Panc1 (cell line): ENCODE measurements at regions not wholly inside any gene's neighbourhood (a gene's known extent, or its start where the extent isn't known, plus 50 kb on each side); places are given as distances from the start of the nearest gene placed in this dataset.

ENCODE experiments used
- CTCF ChIP-seq: fragments of 450-650 bp; IDR thresholded peaks from 2 replicates; pipeline ENCODE4 v1.5.1; 2017; ENCODE audit warnings: mild to moderate bottlenecking
- POLR2AphosphoS5 ChIP-seq: IDR thresholded peaks from 2 replicates; pipeline ENCODE4 v1.6.1; 2012; ENCODE audit warnings: mild to moderate bottlenecking, low read depth, low read length, moderate library complexity
- SIN3A ChIP-seq: IDR thresholded peaks from 2 replicates; pipeline ENCODE4 v1.6.1; 2012; ENCODE audit warnings: low read depth, mild to moderate bottlenecking, low read length, moderate library complexity, borderline replicate concordance; ENCODE audit not compliant: insufficient read depth
- TF ChIP-seq, protein P1 (sequence below), 2 experiments: IDR thresholded peaks; 2 replicates each; pipeline ENCODE4 v1.6.1; 2011 to 2012; ENCODE audit warnings: low read depth in 2 of 2, control low read depth in 1 of 2, low read length in 1 of 2, mild to moderate bottlenecking in 1 of 2, moderate library complexity in 1 of 2; ENCODE audit not compliant: insufficient read depth in 1 of 2

- TF ChIP-seq CTCF = no peak
- TF ChIP-seq POLR2AphosphoS5 = no peak
- no peak for TF ChIP-seq SIN3A
- TF ChIP-seq, protein P1, sequence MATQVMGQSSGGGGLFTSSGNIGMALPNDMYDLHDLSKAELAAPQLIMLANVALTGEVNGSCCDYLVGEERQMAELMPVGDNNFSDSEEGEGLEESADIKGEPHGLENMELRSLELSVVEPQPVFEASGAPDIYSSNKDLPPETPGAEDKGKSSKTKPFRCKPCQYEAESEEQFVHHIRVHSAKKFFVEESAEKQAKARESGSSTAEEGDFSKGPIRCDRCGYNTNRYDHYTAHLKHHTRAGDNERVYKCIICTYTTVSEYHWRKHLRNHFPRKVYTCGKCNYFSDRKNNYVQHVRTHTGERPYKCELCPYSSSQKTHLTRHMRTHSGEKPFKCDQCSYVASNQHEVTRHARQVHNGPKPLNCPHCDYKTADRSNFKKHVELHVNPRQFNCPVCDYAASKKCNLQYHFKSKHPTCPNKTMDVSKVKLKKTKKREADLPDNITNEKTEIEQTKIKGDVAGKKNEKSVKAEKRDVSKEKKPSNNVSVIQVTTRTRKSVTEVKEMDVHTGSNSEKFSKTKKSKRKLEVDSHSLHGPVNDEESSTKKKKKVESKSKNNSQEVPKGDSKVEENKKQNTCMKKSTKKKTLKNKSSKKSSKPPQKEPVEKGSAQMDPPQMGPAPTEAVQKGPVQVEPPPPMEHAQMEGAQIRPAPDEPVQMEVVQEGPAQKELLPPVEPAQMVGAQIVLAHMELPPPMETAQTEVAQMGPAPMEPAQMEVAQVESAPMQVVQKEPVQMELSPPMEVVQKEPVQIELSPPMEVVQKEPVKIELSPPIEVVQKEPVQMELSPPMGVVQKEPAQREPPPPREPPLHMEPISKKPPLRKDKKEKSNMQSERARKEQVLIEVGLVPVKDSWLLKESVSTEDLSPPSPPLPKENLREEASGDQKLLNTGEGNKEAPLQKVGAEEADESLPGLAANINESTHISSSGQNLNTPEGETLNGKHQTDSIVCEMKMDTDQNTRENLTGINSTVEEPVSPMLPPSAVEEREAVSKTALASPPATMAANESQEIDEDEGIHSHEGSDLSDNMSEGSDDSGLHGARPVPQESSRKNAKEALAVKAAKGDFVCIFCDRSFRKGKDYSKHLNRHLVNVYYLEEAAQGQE (IDR thresholded peaks at IDR 0.05; ENCODE audit: insufficient read depth in 1 of 2, low read depth in 2 of 2, low read length in 1 of 2) = no peak
These were observed 163.4 kb upstream of the DAB2 start for GRCh38 chr5:39588179-39588578.
